Posterior cingulate gyrus (tissue), 11 donors: ENCODE measurements at regions not wholly inside any gene's neighbourhood (a gene's known extent, or its start where the extent isn't known, plus 50 kb on each side); places are given as distances from the start of the nearest gene placed in this dataset.

Experiments used
- DNase-seq, 10 donors: peaks; one replicate each; pipeline versions ENCODE4 v3.0.0 to v3.0.0-alpha.2; 2020 to 2021; ENCODE audit warnings: mixed read lengths in 3 of 10
- intact Hi-C: fragments of 100-400 bp; cut with DNase I; formaldehyde crosslinking; loops from one replicate; pipeline ENCODE4 v1.15.1; 2023

GRCh38 chr3:167898091-167898490, 162.6 kb downstream of the SERPINI1 start:
- intact Hi-C loops: no loop called here
- DNase-seq: no peak

GRCh38 chr3:167895684-167896083, 160.2 kb downstream of the SERPINI1 start:
- no peak for DNase-seq
- intact Hi-C loops: no loop called here

- DNase-seq: no peak
- intact Hi-C loops: no loop called here
Observed at GRCh38 chr3:167895178-167895577, 159.7 kb downstream of the SERPINI1 start.

- intact Hi-C loops: no loop called here
- DNase-seq: no peak
Observed at GRCh38 chr3:167892205-167892604, 156.7 kb downstream of the SERPINI1 start.

- intact Hi-C loops: loop anchor here (10.0 kb wide), 1 partner anchor 202 kb away; no protein-coding TSS in a partner anchor
- DNase-seq: no peak
Observed at GRCh38 chr3:167887096-167887495, 151.6 kb downstream of the SERPINI1 start.

GRCh38 chr3:167886690-167887089, 151.2 kb downstream of the SERPINI1 start:
- DNase-seq: no peak
- intact Hi-C loops: loop anchor here (10.0 kb wide), 1 partner anchor 202 kb away; no protein-coding TSS in a partner anchor

- DNase-seq: no peak
- intact Hi-C loops: loop anchor here (10.0 kb wide), 1 partner anchor 200 kb away; no protein-coding TSS in a partner anchor
Observed at GRCh38 chr3:167885277-167885676, 149.8 kb downstream of the SERPINI1 start.

GRCh38 chr3:167884481-167884880, 149.0 kb downstream of the SERPINI1 start:
- no peak for DNase-seq

GRCh38 chr3:167883452-167883851, 147.9 kb downstream of the SERPINI1 start:
- no peak for DNase-seq
- intact Hi-C loops: loop anchor here (2.0 to 10.0 kb wide), 4 partner anchors 46 to 477 kb away; partner anchors contain the start of gene SERPINI1

More at GRCh38 chr3:167884481-167884880, 149.0 kb downstream of the SERPINI1 start:
- intact Hi-C loops: loop anchor here (5.0 to 10.0 kb wide), 3 partner anchors 47 to 200 kb away; partner anchors contain the start of gene SERPINI1

GRCh38 chr3:167882057-167882667, 146.6 kb downstream of the SERPINI1 start:
- intact Hi-C loops: loop anchor here (1.0 to 10.0 kb wide), 5 partner anchors 45 to 502 kb away; partner anchors contain the start of genes SERPINI1 and ZBBX
- DNase-seq: no peak

GRCh38 chr3:167880183-167880582, 144.7 kb downstream of the SERPINI1 start:
- intact Hi-C loops: loop anchor here (5.0 to 10.0 kb wide), 3 partner anchors 43 to 195 kb away; partner anchors contain the start of gene SERPINI1
- no peak for DNase-seq

- DNase-seq: no peak
- intact Hi-C loops: no loop called here
Observed at GRCh38 chr3:167876620-167877281, 141.2 kb downstream of the SERPINI1 start.
